ENCODE measurements at regions not wholly inside any gene's neighbourhood (a gene's known extent, or its start where the extent isn't known, plus 50 kb on each side); places are given as distances from the start of the nearest gene placed in this dataset.

DNA sequence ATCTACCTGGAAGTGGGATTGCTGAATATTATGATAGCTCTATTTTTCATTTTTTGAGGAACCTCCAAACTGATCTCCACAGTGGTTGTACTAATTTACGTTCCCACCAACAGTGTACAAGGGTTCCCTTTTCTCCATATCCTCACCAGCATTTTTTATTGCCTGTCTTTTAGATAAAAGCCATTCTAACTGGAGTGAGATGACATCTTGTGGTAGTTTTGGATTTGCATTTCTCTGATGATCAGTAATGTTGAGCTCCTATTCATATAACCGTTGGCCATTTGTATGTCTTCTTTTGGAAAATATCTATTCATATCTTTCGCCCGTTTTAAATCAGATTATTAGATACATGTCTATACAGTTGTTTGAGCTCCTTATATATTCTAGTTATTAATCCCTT, 101.8 kb downstream of the RASGEF1B start:
- TF ChIP-seq, protein P1, sequence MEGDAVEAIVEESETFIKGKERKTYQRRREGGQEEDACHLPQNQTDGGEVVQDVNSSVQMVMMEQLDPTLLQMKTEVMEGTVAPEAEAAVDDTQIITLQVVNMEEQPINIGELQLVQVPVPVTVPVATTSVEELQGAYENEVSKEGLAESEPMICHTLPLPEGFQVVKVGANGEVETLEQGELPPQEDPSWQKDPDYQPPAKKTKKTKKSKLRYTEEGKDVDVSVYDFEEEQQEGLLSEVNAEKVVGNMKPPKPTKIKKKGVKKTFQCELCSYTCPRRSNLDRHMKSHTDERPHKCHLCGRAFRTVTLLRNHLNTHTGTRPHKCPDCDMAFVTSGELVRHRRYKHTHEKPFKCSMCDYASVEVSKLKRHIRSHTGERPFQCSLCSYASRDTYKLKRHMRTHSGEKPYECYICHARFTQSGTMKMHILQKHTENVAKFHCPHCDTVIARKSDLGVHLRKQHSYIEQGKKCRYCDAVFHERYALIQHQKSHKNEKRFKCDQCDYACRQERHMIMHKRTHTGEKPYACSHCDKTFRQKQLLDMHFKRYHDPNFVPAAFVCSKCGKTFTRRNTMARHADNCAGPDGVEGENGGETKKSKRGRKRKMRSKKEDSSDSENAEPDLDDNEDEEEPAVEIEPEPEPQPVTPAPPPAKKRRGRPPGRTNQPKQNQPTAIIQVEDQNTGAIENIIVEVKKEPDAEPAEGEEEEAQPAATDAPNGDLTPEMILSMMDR (IDR thresholded peaks at IDR 0.05; ENCODE audit: poor library complexity) = peak; percentile 18
- TF ChIP-seq EZH2 (IDR thresholded peaks at IDR 0.05; ENCODE audit: borderline replicate concordance) (no peak), EZH2phosphoT487 (IDR thresholded peaks at IDR 0.05; ENCODE audit: low read depth, severe bottlenecking, unreplicated experiment) (no peak)
